ENCODE measurements at regions not wholly inside any gene's neighbourhood (a gene's known extent, or its start where the extent isn't known, plus 50 kb on each side); places are given as distances from the start of the nearest gene placed in this dataset.
"Not testable (repeated sequence)": the region's sequence is repeated elsewhere in the genome, so short reads cannot be mapped to it uniquely, and the experiment has no call there.

- DNase-seq (ENCODE audit: low read depth) = no peak
These were observed 123.1 kb upstream of the PRMT8 start for GRCh38 chr12:3367750-3368444.

GRCh38 chr12:3371018-3371417 lies 120.0 kb upstream of the PRMT8 start:
- no peak for DNase-seq (ENCODE audit: low read depth)

- no peak for DNase-seq (ENCODE audit: low read depth)
These were observed 115.7 kb upstream of the PRMT8 start for GRCh38 chr12:3375326-3375725.

- no peak for DNase-seq (ENCODE audit: low read depth)
These were observed 114.1 kb upstream of the PRMT8 start for GRCh38 chr12:3376779-3377455.

GRCh38 chr12:3378655-3379054 lies 112.3 kb upstream of the PRMT8 start:
- DNase-seq (ENCODE audit: low read depth) = no peak

- no peak for DNase-seq (ENCODE audit: low read depth)
These were observed 111.9 kb upstream of the PRMT8 start for GRCh38 chr12:3379079-3379478.

GRCh38 chr12:3380200-3381043 lies 110.6 kb upstream of the PRMT8 start:
- no peak for DNase-seq (ENCODE audit: low read depth)

GRCh38 chr12:3381059-3382047 lies 109.7 kb upstream of the PRMT8 start:
- DNase-seq (ENCODE audit: low read depth) = no peak

- DNase-seq (ENCODE audit: low read depth) = no peak
These were observed 101.0 kb upstream of the PRMT8 start for GRCh38 chr12:3389986-3390385.

GRCh38 chr12:3397596-3397995 lies 93.4 kb upstream of the PRMT8 start:
- not testable (repeated sequence) for DNase-seq (ENCODE audit: low read depth)

GRCh38 chr12:3398196-3398789 lies 92.7 kb upstream of the PRMT8 start:
- no peak for DNase-seq (ENCODE audit: low read depth)

- DNase-seq (ENCODE audit: low read depth) = no peak
These were observed 85.2 kb upstream of the PRMT8 start for GRCh38 chr12:3405821-3406220.

GRCh38 chr12:3407723-3408122 lies 83.3 kb upstream of the PRMT8 start:
- DNase-seq (ENCODE audit: low read depth) = no peak

GRCh38 chr12:3409662-3410061 lies 81.3 kb upstream of the PRMT8 start:
- DNase-seq (ENCODE audit: low read depth) = no peak

GRCh38 chr12:3416159-3416558 lies 74.8 kb upstream of the PRMT8 start:
- DNase-seq (ENCODE audit: low read depth) = no peak

GRCh38 chr12:3416670-3417069 lies 74.3 kb upstream of the PRMT8 start:
- no peak for DNase-seq (ENCODE audit: low read depth)

GRCh38 chr12:3417113-3417512 lies 73.9 kb upstream of the PRMT8 start:
- DNase-seq (ENCODE audit: low read depth) = no peak

- no peak for DNase-seq (ENCODE audit: low read depth)
These were observed 73.0 kb upstream of the PRMT8 start for GRCh38 chr12:3417937-3418462.

GRCh38 chr12:3418609-3419390 lies 72.2 kb upstream of the PRMT8 start:
- DNase-seq (ENCODE audit: low read depth) = no peak

All from myocyte (in vitro differentiated cells).